Esophagus squamous epithelium (tissue), 5 donors: ENCODE measurements at regions not wholly inside any gene's neighbourhood (a gene's known extent, or its start where the extent isn't known, plus 50 kb on each side); places are given as distances from the start of the nearest gene placed in this dataset.

Experiments
- DNase-seq: peaks from one replicate; lab custom pipeline; 2025; lab: John Stamatoyannopoulos, UW
- H3K27ac ChIP-seq, 4 donors: fragments of 200-600 bp; sonication (generic); one replicate each; pipeline ENCODE4 v1.5.1; 2016 to 2019; ENCODE audit warnings: mild to moderate bottlenecking in 1 of 4
- H3K27me3 ChIP-seq, 4 donors: fragments of 200-600 bp; sonication (generic); 1 replicate in 3 of 4; 2 replicates in 1 of 4; pipeline versions ENCODE4 v1.5.1 to v1.6.0; 2017 to 2021; ENCODE audit warnings: antibody characterized with exemption in 1 of 4
- H3K36me3 ChIP-seq, 3 donors: fragments of 200-600 bp; sonication (generic); one replicate each; pipeline ENCODE4 v1.5.1; 2016 to 2019
- H3K4me1 ChIP-seq, 3 donors: fragments of 200-600 bp; sonication (generic); one replicate each; pipeline ENCODE4 v1.5.1; 2017 to 2019
- H3K4me3 ChIP-seq, 4 donors: fragments of 200-600 bp; sonication (generic); 1 replicate in 3 of 4; 2 replicates in 1 of 4; pipeline ENCODE4 v1.5.1; 2016 to 2019; ENCODE audit warnings: mild to moderate bottlenecking in 2 of 4, moderate library complexity in 1 of 4
- H3K9me3 ChIP-seq, 3 donors: fragments of 200-600 bp; sonication (generic); one replicate each; pipeline ENCODE4 v1.5.1; 2016 to 2019
- CTCF ChIP-seq, 6 experiments: fragments of 450-650 bp in 4 of 6; fragments of 200-600 bp in 2 of 6; sonication (generic) in 2 of 6; IDR thresholded peaks; one replicate each; pipeline ENCODE4 v1.5.1; 2016 to 2019; ENCODE audit warnings: antibody characterized with exemption in 6 of 6, mild to moderate bottlenecking in 4 of 6, moderate library complexity in 4 of 6
- POLR2A ChIP-seq, 4 donors: fragments of 450-650 bp; IDR thresholded peaks; one replicate each; pipeline ENCODE4 v1.6.1; 2017; ENCODE audit warnings: antibody characterized with exemption in 4 of 4, mild to moderate bottlenecking in 4 of 4, moderate library complexity in 3 of 4
- WGBS, 2 donors: methylation state at CpG; one replicate each; pipeline ENCODE4 v1.1.5; 2018; 5-methylcytosine and 5-hydroxymethylcytosine counted together
- intact Hi-C: fragments of 100-400 bp; cut with DNase I; formaldehyde crosslinking; loops from one replicate; pipeline ENCODE4 v1.15.0; 2022
- donor health status: DM: yes; HTN: yes; CAD: no.

DNA sequence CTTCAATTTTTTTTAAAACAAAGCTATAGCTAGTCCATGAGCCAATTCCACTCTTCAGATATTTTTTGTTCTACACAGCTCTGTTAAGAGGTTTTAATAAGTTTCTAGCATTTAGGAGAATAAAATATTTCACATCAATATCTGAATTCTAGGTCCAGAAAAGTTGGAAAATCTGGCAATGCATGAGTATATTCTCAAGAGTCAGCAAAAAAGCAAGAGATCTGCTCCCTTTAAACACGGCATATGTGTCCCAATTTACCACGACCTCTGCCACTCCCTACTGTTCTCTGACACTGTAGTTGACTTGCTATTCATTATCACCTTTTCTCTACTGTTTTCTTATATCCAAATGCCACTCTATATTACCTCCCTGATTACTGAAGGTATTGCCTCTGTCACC lies 145.1 kb upstream of the TGFBR2 start:
- no peaks in the 10 kb centered on the region for H3K27me3 ChIP-seq
- 69 to 82% methylated on average over 2 of the region's 2 CpGs for WGBS, 2 donors
- DNase-seq: no peak
- H3K27ac ChIP-seq: no peak overlapping the region
- H3K4me3 ChIP-seq: no peak overlapping the region
- intact Hi-C loops: no loop called here
- TF ChIP-seq CTCF (IDR thresholded peaks at IDR 0.05): no peak
- TF ChIP-seq POLR2A (IDR thresholded peaks at IDR 0.05): no peak
- peaks cover 0 to 7% (median 0%) of the 10 kb centered on the region in 3 donors for H3K9me3 ChIP-seq
- H3K36me3 ChIP-seq: no peaks in the 10 kb centered on the region
- no peaks in the 10 kb centered on the region for H3K4me1 ChIP-seq

GRCh38 chr3:30462721-30463470 lies 143.5 kb upstream of the TGFBR2 start:
- TF ChIP-seq CTCF (IDR thresholded peaks at IDR 0.05) (no peak), POLR2A (IDR thresholded peaks at IDR 0.05) (no peak)
- Histone ChIP-seq H3K4me3 (no peak overlapping the region), H3K27me3 (no peaks in the 10 kb centered on the region), H3K36me3 (no peaks in the 10 kb centered on the region), H3K4me1 (no peaks in the 10 kb centered on the region), H3K9me3 (peaks cover 0 to 7% (median 0%) of the 10 kb centered on the region in 3 donors), H3K27ac (no peak overlapping the region)
- intact Hi-C loops: no loop called here
- no peak for DNase-seq
- 48 to 55% methylated on average over 2 of the region's 2 CpGs for WGBS, 2 donors

GRCh38 chr3:30464381-30464780 lies 142.0 kb upstream of the TGFBR2 start:
- no peaks in the 10 kb centered on the region for H3K27me3 ChIP-seq
- H3K36me3 ChIP-seq: no peaks in the 10 kb centered on the region
- TF ChIP-seq CTCF (IDR thresholded peaks at IDR 0.05) (no peak), POLR2A (IDR thresholded peaks at IDR 0.05) (no peak)
- H3K27ac ChIP-seq: no peak overlapping the region
- H3K4me1 ChIP-seq: no peaks in the 10 kb centered on the region
- DNase-seq: no peak
- intact Hi-C loops: no loop called here
- no peak overlapping the region for H3K4me3 ChIP-seq
- no peaks in the 10 kb centered on the region for H3K9me3 ChIP-seq

GRCh38 chr3:30465454-30465853 lies 140.9 kb upstream of the TGFBR2 start:
- 80 to 83% methylated on average over 1 of the region's 2 CpGs for WGBS, 2 donors
- no peaks in the 10 kb centered on the region for H3K36me3 ChIP-seq
- no peaks in the 10 kb centered on the region for H3K27me3 ChIP-seq
- no peak for DNase-seq
- H3K9me3 ChIP-seq: no peaks in the 10 kb centered on the region
- no peak for TF ChIP-seq POLR2A (IDR thresholded peaks at IDR 0.05)
- no peak overlapping the region for H3K27ac ChIP-seq
- H3K4me3 ChIP-seq: no peak overlapping the region
- intact Hi-C loops: no loop called here
- no peaks in the 10 kb centered on the region for H3K4me1 ChIP-seq

- H3K36me3 ChIP-seq: no peaks in the 10 kb centered on the region
- TF ChIP-seq POLR2A (IDR thresholded peaks at IDR 0.05) (no peak), CTCF (IDR thresholded peaks at IDR 0.05) (no peak)
- H3K27ac ChIP-seq: no peak overlapping the region
- H3K9me3 ChIP-seq: no peaks in the 10 kb centered on the region
- no peaks in the 10 kb centered on the region for H3K27me3 ChIP-seq
- WGBS, 2 donors: 74 to 88% methylated on average over 1 of the region's 1 CpG
- intact Hi-C loops: no loop called here
- no peak for DNase-seq
- H3K4me1 ChIP-seq: peaks cover 0 to 5% (median 2%) of the 10 kb centered on the region in 3 donors
- no peak overlapping the region for H3K4me3 ChIP-seq
Observed at GRCh38 chr3:30467596-30468238, 138.7 kb upstream of the TGFBR2 start.
